ENCODE measurements at regions not wholly inside any gene's neighbourhood (a gene's known extent, or its start where the extent isn't known, plus 50 kb on each side); places are given as distances from the start of the nearest gene placed in this dataset.
"Not testable (repeated sequence)": the region's sequence is repeated elsewhere in the genome, so short reads cannot be mapped to it uniquely, and the experiment has no call there.

DNA sequence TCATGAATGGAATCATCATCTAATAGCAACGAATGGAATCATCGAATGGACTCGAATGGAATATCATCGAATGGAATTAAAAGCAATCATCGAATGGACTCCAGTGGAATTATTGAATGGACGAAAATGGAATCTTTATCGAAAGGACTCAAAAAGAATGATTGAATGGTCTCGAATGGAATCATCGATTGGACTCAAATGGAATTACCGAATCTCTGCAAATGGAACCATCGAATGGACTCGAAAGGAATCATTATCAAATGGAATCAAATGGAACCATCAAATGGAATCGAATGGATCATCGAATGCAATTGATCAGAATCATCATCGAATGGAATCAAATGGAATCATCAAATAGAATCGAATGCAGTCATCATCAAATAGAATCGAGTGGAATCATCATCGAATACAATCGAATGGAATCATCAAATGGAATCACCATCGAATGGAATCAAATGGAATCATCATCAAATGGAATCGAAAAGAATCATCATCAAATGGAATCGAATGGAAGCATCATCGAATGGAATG, 225.7 kb downstream of the SHCBP1 start:
- TF ChIP-seq CBFB (CRISPR knock-in tag; IDR thresholded peaks at IDR 0.05); ZNF121 (CRISPR knock-in tag; IDR thresholded peaks at IDR 0.05); ZNF781 (CRISPR knock-in tag; IDR thresholded peaks at IDR 0.05; ENCODE audit: borderline replicate concordance, not compliant biosample characterization); ZNF567 (CRISPR knock-in tag; IDR thresholded peaks at IDR 0.05; ENCODE audit: borderline replicate concordance); KLF15 (CRISPR knock-in tag; IDR thresholded peaks at IDR 0.05; ENCODE audit: borderline replicate concordance); FOXA3 (CRISPR knock-in tag; IDR thresholded peaks at IDR 0.05): not testable (repeated sequence)
- TF ChIP-seq, protein P1, sequence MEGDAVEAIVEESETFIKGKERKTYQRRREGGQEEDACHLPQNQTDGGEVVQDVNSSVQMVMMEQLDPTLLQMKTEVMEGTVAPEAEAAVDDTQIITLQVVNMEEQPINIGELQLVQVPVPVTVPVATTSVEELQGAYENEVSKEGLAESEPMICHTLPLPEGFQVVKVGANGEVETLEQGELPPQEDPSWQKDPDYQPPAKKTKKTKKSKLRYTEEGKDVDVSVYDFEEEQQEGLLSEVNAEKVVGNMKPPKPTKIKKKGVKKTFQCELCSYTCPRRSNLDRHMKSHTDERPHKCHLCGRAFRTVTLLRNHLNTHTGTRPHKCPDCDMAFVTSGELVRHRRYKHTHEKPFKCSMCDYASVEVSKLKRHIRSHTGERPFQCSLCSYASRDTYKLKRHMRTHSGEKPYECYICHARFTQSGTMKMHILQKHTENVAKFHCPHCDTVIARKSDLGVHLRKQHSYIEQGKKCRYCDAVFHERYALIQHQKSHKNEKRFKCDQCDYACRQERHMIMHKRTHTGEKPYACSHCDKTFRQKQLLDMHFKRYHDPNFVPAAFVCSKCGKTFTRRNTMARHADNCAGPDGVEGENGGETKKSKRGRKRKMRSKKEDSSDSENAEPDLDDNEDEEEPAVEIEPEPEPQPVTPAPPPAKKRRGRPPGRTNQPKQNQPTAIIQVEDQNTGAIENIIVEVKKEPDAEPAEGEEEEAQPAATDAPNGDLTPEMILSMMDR (CRISPR knock-in tag; IDR thresholded peaks at IDR 0.05), result not testable (repeated sequence)
